Loucy (cell line): ENCODE measurements at regions not wholly inside any gene's neighbourhood (a gene's known extent, or its start where the extent isn't known, plus 50 kb on each side); places are given as distances from the start of the nearest gene placed in this dataset.
"Not testable (repeated sequence)": the region's sequence is repeated elsewhere in the genome, so short reads cannot be mapped to it uniquely, and the experiment has no call there.

Source experiments
- H2AFZ ChIP-seq: fragments of 200-600 bp; sonication (generic); 2 replicates; pipeline ENCODE4 v1.6.0; 2016; ENCODE audit warnings: antibody characterized with exemption, mild to moderate bottlenecking, low read length, moderate library complexity
- H3F3A ChIP-seq: fragments of 200-600 bp; 2 replicates; pipeline ENCODE4 v1.6.0; 2016; ENCODE audit warnings: antibody characterized with exemption, low read depth, mild to moderate bottlenecking
- H3K27me3 ChIP-seq: fragments of 200-600 bp; sonication (generic); 2 replicates; pipeline ENCODE4 v1.6.1; 2014; ENCODE audit warnings: low read length, mild to moderate bottlenecking; ENCODE audit not compliant: insufficient read depth, poor library complexity, severe bottlenecking
- H3K36me3 ChIP-seq: fragments of 200-600 bp; sonication (generic); 2 replicates; pipeline ENCODE4 v1.6.1; 2016; ENCODE audit warnings: low read length; ENCODE audit not compliant: insufficient read depth
- H3K4me1 ChIP-seq: fragments of 200-600 bp; sonication (generic); 2 replicates; pipeline ENCODE4 v1.5.1; 2014; ENCODE audit warnings: low read length, mild to moderate bottlenecking; ENCODE audit not compliant: insufficient read depth, poor library complexity, severe bottlenecking
- H3K4me2 ChIP-seq: fragments of 200-600 bp; sonication (generic); 2 replicates; pipeline ENCODE4 v1.6.0; 2014; ENCODE audit warnings: antibody characterized with exemption, low read length, low read depth, mild to moderate bottlenecking; ENCODE audit not compliant: poor library complexity, severe bottlenecking
- H3K4me3 ChIP-seq: fragments of 200-600 bp; sonication (generic); 2 replicates; pipeline ENCODE4 v1.5.1; 2014; ENCODE audit warnings: low read length, mild to moderate bottlenecking, mixed read lengths; ENCODE audit not compliant: poor library complexity, severe bottlenecking
- H3K79me2 ChIP-seq: fragments of 200-600 bp; sonication (generic); 2 replicates; pipeline ENCODE4 v1.6.1; 2014; ENCODE audit warnings: low read length; ENCODE audit not compliant: insufficient read depth
- H3K9ac ChIP-seq: fragments of 200-600 bp; sonication (generic); 2 replicates; pipeline ENCODE4 v1.6.0; 2014; ENCODE audit warnings: mild to moderate bottlenecking, low read depth, low read length, moderate library complexity; ENCODE audit not compliant: poor library complexity, severe bottlenecking
- H3K9me2 ChIP-seq: fragments of 200-600 bp; sonication (generic); replicated peaks from 2 replicates; pipeline ENCODE4 v1.6.1; 2016; ENCODE audit warnings: low read depth, low read length, mixed read lengths
- H3K9me3 ChIP-seq: fragments of 200-600 bp; sonication (generic); 2 replicates; pipeline ENCODE4 v1.6.1; 2014; ENCODE audit warnings: mild to moderate bottlenecking, antibody characterized with exemption, low read length, low read depth; ENCODE audit not compliant: insufficient read depth
- H4K20me1 ChIP-seq: fragments of 200-600 bp; sonication (generic); 2 replicates; pipeline ENCODE4 v1.6.0; 2014; ENCODE audit warnings: antibody characterized with exemption, low read length, mild to moderate bottlenecking; ENCODE audit not compliant: insufficient read depth, poor library complexity, severe bottlenecking
- EZH2phosphoT487 ChIP-seq: fragments of 200-600 bp; IDR thresholded peaks from 2 replicates; pipeline ENCODE4 v1.6.1; 2018; ENCODE audit warnings: antibody characterized with exemption, mild to moderate bottlenecking, moderate library complexity, borderline replicate concordance
- TF ChIP-seq, protein P1 (sequence below): fragments of 200-600 bp; sonication (generic); conservative IDR thresholded peaks from 2 replicates; pipeline ENCODE4 v1.5.1; 2014; ENCODE audit warnings: mild to moderate bottlenecking, antibody characterized with exemption, low read length

GRCh38 chr20:12759493-12759892, 249.3 kb upstream of the SPTLC3 start:
- not testable (repeated sequence) for H3F3A ChIP-seq, H4K20me1 ChIP-seq, H3K9me2 ChIP-seq, H3K9me3 ChIP-seq, H3K9ac ChIP-seq, H3K27me3 ChIP-seq, H3K4me3 ChIP-seq, H3K4me2 ChIP-seq, H3K36me3 ChIP-seq, H3K79me2 ChIP-seq, H3K4me1 ChIP-seq, H2AFZ ChIP-seq

- no peak overlapping the region for H3K4me2 ChIP-seq
- no peaks in the 10 kb centered on the region for H3F3A ChIP-seq
- H3K4me3 ChIP-seq, result no peak overlapping the region
- TF ChIP-seq, protein P1, sequence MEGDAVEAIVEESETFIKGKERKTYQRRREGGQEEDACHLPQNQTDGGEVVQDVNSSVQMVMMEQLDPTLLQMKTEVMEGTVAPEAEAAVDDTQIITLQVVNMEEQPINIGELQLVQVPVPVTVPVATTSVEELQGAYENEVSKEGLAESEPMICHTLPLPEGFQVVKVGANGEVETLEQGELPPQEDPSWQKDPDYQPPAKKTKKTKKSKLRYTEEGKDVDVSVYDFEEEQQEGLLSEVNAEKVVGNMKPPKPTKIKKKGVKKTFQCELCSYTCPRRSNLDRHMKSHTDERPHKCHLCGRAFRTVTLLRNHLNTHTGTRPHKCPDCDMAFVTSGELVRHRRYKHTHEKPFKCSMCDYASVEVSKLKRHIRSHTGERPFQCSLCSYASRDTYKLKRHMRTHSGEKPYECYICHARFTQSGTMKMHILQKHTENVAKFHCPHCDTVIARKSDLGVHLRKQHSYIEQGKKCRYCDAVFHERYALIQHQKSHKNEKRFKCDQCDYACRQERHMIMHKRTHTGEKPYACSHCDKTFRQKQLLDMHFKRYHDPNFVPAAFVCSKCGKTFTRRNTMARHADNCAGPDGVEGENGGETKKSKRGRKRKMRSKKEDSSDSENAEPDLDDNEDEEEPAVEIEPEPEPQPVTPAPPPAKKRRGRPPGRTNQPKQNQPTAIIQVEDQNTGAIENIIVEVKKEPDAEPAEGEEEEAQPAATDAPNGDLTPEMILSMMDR, result no peak
- no peak for TF ChIP-seq EZH2phosphoT487
- H3K27me3 ChIP-seq, result no peaks in the 10 kb centered on the region
- no peak overlapping the region for H3K9ac ChIP-seq
- H3K9me2 ChIP-seq, result no peaks in the 10 kb centered on the region
- no peaks in the 10 kb centered on the region for H3K36me3 ChIP-seq
- no peak overlapping the region for H2AFZ ChIP-seq
- H4K20me1 ChIP-seq, result no peaks in the 10 kb centered on the region
- H3K4me1 ChIP-seq, result no peaks in the 10 kb centered on the region
- H3K9me3 ChIP-seq, result no peaks in the 10 kb centered on the region
- no peaks in the 10 kb centered on the region for H3K79me2 ChIP-seq
Measured at GRCh38 chr20:12762725-12763124, 246.0 kb upstream of the SPTLC3 start.

DNA sequence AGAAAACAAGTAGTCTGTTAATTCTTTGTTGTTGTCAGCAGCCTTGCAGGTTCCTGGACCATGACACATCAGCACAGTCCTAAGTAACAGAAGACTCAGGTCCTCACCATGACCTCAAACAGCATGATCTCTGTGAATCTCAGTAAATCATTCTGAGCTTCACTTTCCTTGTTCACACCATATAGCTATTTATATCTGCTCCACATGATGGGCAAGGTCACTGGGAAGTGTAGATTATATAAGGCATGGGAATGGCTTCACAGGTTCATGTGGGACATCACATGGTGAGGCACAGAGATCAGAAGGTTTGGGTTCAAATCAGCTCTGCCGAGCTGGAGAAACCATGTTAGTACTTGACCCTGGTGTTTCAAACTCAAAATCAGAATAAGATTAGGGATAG, 245.4 kb upstream of the SPTLC3 start:
- no peaks in the 10 kb centered on the region for H3K36me3 ChIP-seq
- no peak overlapping the region for H3K4me3 ChIP-seq
- H3K79me2 ChIP-seq, result no peaks in the 10 kb centered on the region
- no peaks in the 10 kb centered on the region for H4K20me1 ChIP-seq
- no peaks in the 10 kb centered on the region for H3F3A ChIP-seq
- no peak overlapping the region for H3K4me2 ChIP-seq
- H2AFZ ChIP-seq, result no peak overlapping the region
- H3K9me3 ChIP-seq, result no peaks in the 10 kb centered on the region
- H3K9ac ChIP-seq, result no peak overlapping the region
- H3K27me3 ChIP-seq, result no peaks in the 10 kb centered on the region
- no peak for TF ChIP-seq EZH2phosphoT487
- TF ChIP-seq, protein P1, result no peak
- H3K4me1 ChIP-seq, result no peaks in the 10 kb centered on the region
- H3K9me2 ChIP-seq, result no peaks in the 10 kb centered on the region

GRCh38 chr20:12764053-12764452, 244.7 kb upstream of the SPTLC3 start:
- no peaks in the 10 kb centered on the region for H3K36me3 ChIP-seq
- H3K9me2 ChIP-seq, result no peaks in the 10 kb centered on the region
- no peaks in the 10 kb centered on the region for H3F3A ChIP-seq
- no peak for TF ChIP-seq EZH2phosphoT487
- TF ChIP-seq, protein P1, result no peak
- H4K20me1 ChIP-seq, result no peaks in the 10 kb centered on the region
- H3K4me2 ChIP-seq, result no peak overlapping the region
- H3K4me3 ChIP-seq, result no peak overlapping the region
- no peaks in the 10 kb centered on the region for H3K9me3 ChIP-seq
- H3K27me3 ChIP-seq, result no peaks in the 10 kb centered on the region
- H3K9ac ChIP-seq, result no peak overlapping the region
- no peaks in the 10 kb centered on the region for H3K4me1 ChIP-seq
- no peaks in the 10 kb centered on the region for H3K79me2 ChIP-seq
- H2AFZ ChIP-seq, result no peak overlapping the region
